ENCODE measurements at regions not wholly inside any gene's neighbourhood (a gene's known extent, or its start where the extent isn't known, plus 50 kb on each side); places are given as distances from the start of the nearest gene placed in this dataset.
A peak's percentile ranks its signal among the peaks of the same experiment; 100 is the strongest.

DNA sequence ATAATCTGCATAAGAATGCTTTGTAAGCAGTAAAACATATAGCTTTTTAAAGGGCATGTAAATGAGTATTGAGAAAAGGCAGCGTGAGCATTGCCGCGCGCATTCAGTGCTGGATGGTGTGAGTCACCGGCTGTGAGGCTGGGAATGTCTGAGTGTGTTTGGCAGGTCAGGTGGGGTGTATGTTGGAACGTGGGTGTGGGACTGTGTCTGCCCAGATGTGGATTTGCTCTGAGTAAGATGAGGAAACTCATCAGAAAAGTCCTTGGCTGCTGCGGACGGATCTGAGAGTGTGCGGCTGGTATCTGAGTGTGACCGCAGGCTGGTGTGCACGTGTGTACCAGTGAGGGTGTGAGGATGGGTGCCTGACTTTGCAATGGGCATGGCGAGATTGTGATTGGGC, 66.2 kb upstream of the NECTIN1 start:
- H3K9me3 Mint-ChIP-seq: no peaks in the 10 kb centered on the region
- peaks cover 48% of the 10 kb centered on the region for H3K4me1 ChIP-seq (ENCODE audit: insufficient read depth)
- peaks cover 50% of the 10 kb centered on the region for H3K27me3 Mint-ChIP-seq (ENCODE audit: insufficient read depth, low read depth, poor library complexity)
- H2AFZ ChIP-seq: no peak overlapping the region
- H3K79me2 ChIP-seq (replicated peaks; ENCODE audit: insufficient read depth): no peaks in the 10 kb centered on the region
- TF ChIP-seq ZNF331 (CRISPR knock-in tag; IDR thresholded peaks at IDR 0.05; ENCODE audit: low read depth) (no peak), STAT1 (IDR thresholded peaks at IDR 0.05; ENCODE audit: unreplicated experiment) (no peak)
- no peaks in the 10 kb centered on the region for H3K36me3 Mint-ChIP-seq (ENCODE audit: low read depth)
- no peak overlapping the region; the same call in 2 of the 3 replicates for H3K4me3 Mint-ChIP-seq
- ATAC-seq (no peak), DNase-seq (ENCODE audit: low spot score) (no peak)
- H3F3A ChIP-seq (replicated peaks; ENCODE audit: low read depth): 0 out of 2 replicates have a peak, but pooled peaks cover 3% of the 10 kb centered on the region
- H3K9me2 ChIP-seq (ENCODE audit: insufficient read depth): no peaks in the 10 kb centered on the region
- no peak overlapping the region for H3K27ac ChIP-seq (ENCODE audit: low read depth)
- no peak overlapping the region for H3K4me3 ChIP-seq
- no peak overlapping the region for H3K27ac Mint-ChIP-seq
- peaks cover 17% of the 10 kb centered on the region; the same call in 1 of the 2 replicates for H3K27me3 ChIP-seq (ENCODE audit: insufficient read depth)
- H4K20me1 ChIP-seq (replicated peaks; ENCODE audit: insufficient read depth): no peaks in the 10 kb centered on the region
- peaks cover 70% of the 10 kb centered on the region for H3K4me1 Mint-ChIP-seq
- H3K4me2 ChIP-seq: peak overlapping the region; percentile 73
- H3K36me3 ChIP-seq (ENCODE audit: insufficient read depth): no peaks in the 10 kb centered on the region

DNA sequence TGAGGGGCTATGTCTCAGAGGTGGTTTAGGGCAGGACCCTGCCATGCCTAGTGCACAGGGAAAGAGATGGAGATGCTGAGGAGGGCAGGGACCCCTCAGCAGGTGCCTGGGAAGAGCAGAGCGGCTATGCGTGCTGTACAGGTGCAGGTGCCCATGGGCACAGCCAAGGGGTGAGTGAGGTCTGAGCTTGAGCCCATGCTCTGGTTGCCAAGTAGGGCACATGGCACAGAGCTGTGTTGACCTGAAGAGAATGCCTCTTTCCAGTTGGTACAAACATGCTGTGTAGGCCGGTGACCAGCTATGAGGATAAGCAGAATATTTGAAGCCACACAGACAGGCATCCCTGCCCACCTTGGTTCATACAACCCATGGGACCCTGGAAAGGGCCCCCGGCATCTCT, 65.8 kb upstream of the NECTIN1 start:
- H3K4me2 ChIP-seq: peak overlapping the region; percentile 73
- no peak overlapping the region for H3K4me3 ChIP-seq
- Mint-ChIP-seq H3K27ac (no peak overlapping the region), H3K4me3 (no peak overlapping the region), H3K36me3 (ENCODE audit: low read depth) (no peaks in the 10 kb centered on the region), H3K9me3 (no peaks in the 10 kb centered on the region), H3K27me3 (ENCODE audit: insufficient read depth, low read depth, poor library complexity) (peaks cover 50% of the 10 kb centered on the region), H3K4me1 (peaks cover 73% of the 10 kb centered on the region)
- DNase-seq (ENCODE audit: low spot score) (no peak), ATAC-seq (no peak)
- H3K27ac ChIP-seq (ENCODE audit: low read depth): no peak overlapping the region
- 0 out of 2 replicates have a peak, but pooled peaks cover 3% of the 10 kb centered on the region for H3F3A ChIP-seq (replicated peaks; ENCODE audit: low read depth)
- no peaks in the 10 kb centered on the region for H3K9me2 ChIP-seq (ENCODE audit: insufficient read depth)
- peaks cover 48% of the 10 kb centered on the region for H3K4me1 ChIP-seq (ENCODE audit: insufficient read depth)
- no peaks in the 10 kb centered on the region for H4K20me1 ChIP-seq (replicated peaks; ENCODE audit: insufficient read depth)
- H3K79me2 ChIP-seq (replicated peaks; ENCODE audit: insufficient read depth): no peaks in the 10 kb centered on the region
- no peak overlapping the region for H2AFZ ChIP-seq
- peaks cover 17% of the 10 kb centered on the region; the same call in 1 of the 2 replicates for H3K27me3 ChIP-seq (ENCODE audit: insufficient read depth)
- H3K36me3 ChIP-seq (ENCODE audit: insufficient read depth): no peaks in the 10 kb centered on the region
- TF ChIP-seq, protein P1, sequence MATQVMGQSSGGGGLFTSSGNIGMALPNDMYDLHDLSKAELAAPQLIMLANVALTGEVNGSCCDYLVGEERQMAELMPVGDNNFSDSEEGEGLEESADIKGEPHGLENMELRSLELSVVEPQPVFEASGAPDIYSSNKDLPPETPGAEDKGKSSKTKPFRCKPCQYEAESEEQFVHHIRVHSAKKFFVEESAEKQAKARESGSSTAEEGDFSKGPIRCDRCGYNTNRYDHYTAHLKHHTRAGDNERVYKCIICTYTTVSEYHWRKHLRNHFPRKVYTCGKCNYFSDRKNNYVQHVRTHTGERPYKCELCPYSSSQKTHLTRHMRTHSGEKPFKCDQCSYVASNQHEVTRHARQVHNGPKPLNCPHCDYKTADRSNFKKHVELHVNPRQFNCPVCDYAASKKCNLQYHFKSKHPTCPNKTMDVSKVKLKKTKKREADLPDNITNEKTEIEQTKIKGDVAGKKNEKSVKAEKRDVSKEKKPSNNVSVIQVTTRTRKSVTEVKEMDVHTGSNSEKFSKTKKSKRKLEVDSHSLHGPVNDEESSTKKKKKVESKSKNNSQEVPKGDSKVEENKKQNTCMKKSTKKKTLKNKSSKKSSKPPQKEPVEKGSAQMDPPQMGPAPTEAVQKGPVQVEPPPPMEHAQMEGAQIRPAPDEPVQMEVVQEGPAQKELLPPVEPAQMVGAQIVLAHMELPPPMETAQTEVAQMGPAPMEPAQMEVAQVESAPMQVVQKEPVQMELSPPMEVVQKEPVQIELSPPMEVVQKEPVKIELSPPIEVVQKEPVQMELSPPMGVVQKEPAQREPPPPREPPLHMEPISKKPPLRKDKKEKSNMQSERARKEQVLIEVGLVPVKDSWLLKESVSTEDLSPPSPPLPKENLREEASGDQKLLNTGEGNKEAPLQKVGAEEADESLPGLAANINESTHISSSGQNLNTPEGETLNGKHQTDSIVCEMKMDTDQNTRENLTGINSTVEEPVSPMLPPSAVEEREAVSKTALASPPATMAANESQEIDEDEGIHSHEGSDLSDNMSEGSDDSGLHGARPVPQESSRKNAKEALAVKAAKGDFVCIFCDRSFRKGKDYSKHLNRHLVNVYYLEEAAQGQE (IDR thresholded peaks at IDR 0.05; ENCODE audit: unreplicated experiment): no peak

DNA sequence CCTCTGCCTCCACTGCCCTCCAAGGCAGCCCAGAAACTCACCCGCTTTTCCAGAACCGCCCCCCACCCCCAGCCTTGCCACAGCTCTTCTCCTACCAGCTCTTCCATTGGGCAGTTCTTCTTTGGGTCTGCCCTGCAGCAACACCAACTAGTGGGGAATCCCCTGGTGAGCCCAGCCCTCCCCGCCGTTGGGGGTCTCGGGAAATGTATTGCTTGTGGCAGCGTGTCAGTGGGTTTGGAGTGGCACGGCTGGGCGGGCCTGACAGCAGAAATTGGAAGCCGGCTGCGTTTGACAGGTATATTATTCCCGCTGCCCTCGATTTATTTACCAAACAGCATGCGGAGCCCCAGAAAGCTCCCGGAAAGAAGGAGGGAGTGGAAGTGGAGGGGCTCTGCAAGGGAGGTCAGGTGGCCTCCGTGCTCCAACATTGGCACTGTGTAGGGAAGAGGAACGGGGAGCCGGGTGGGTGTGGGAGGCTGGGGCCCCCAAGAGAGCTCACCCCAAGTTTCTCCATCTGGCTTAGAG, 65.2 kb upstream of the NECTIN1 start:
- Mint-ChIP-seq H3K9me3 (no peaks in the 10 kb centered on the region), H3K36me3 (ENCODE audit: low read depth) (no peaks in the 10 kb centered on the region), H3K27me3 (ENCODE audit: insufficient read depth, low read depth, poor library complexity) (peaks cover 49% of the 10 kb centered on the region), H3K4me1 (peaks cover 73% of the 10 kb centered on the region), H3K4me3 (no peak overlapping the region), H3K27ac (no peak overlapping the region)
- H2AFZ ChIP-seq: no peak overlapping the region
- peaks cover 48% of the 10 kb centered on the region for H3K4me1 ChIP-seq (ENCODE audit: insufficient read depth)
- no peak for ATAC-seq
- no peaks in the 10 kb centered on the region for H3K9me2 ChIP-seq (ENCODE audit: insufficient read depth)
- DNase-seq (ENCODE audit: low spot score): no peak
- H3K27me3 ChIP-seq (ENCODE audit: insufficient read depth): peaks cover 17% of the 10 kb centered on the region; the same call in 1 of the 2 replicates
- H3K27ac ChIP-seq (ENCODE audit: low read depth): no peak overlapping the region
- no peaks in the 10 kb centered on the region for H4K20me1 ChIP-seq (replicated peaks; ENCODE audit: insufficient read depth)
- 0 out of 2 replicates have a peak, but pooled peaks cover 3% of the 10 kb centered on the region for H3F3A ChIP-seq (replicated peaks; ENCODE audit: low read depth)
- no peaks in the 10 kb centered on the region for H3K36me3 ChIP-seq (ENCODE audit: insufficient read depth)
- no peak overlapping the region for H3K4me3 ChIP-seq
- H3K4me2 ChIP-seq: no peak overlapping the region
- TF ChIP-seq NANOG (IDR thresholded peaks at IDR 0.05; ENCODE audit: borderline replicate concordance): no peak
- TF ChIP-seq, protein P2, sequence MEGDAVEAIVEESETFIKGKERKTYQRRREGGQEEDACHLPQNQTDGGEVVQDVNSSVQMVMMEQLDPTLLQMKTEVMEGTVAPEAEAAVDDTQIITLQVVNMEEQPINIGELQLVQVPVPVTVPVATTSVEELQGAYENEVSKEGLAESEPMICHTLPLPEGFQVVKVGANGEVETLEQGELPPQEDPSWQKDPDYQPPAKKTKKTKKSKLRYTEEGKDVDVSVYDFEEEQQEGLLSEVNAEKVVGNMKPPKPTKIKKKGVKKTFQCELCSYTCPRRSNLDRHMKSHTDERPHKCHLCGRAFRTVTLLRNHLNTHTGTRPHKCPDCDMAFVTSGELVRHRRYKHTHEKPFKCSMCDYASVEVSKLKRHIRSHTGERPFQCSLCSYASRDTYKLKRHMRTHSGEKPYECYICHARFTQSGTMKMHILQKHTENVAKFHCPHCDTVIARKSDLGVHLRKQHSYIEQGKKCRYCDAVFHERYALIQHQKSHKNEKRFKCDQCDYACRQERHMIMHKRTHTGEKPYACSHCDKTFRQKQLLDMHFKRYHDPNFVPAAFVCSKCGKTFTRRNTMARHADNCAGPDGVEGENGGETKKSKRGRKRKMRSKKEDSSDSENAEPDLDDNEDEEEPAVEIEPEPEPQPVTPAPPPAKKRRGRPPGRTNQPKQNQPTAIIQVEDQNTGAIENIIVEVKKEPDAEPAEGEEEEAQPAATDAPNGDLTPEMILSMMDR (conservative IDR thresholded peaks at IDR 0.05; ENCODE audit: low read depth in 2 of 2): no peak
- TF ChIP-seq JUNB (IDR thresholded peaks at IDR 0.05; ENCODE audit: unreplicated experiment): no peak
- no peak for TF ChIP-seq ZNF114 (CRISPR knock-in tag; IDR thresholded peaks at IDR 0.05)
- no peaks in the 10 kb centered on the region for H3K79me2 ChIP-seq (replicated peaks; ENCODE audit: insufficient read depth)
